DND-41 (cell line): ENCODE measurements at regions not wholly inside any gene's neighbourhood (a gene's known extent, or its start where the extent isn't known, plus 50 kb on each side); places are given as distances from the start of the nearest gene placed in this dataset.

Experiments
- ATAC-seq: fragments of 200-7000 bp; cut with Tn5 transposase; 3 replicates; pipeline ENCODE4 v1.9.1; 2021; ENCODE audit warnings: low read depth; ENCODE audit not compliant: insufficient read depth
- DNase-seq: peaks from one replicate; pipeline ENCODE4 v3.0.0-alpha.2; 2020
- H2AFZ ChIP-seq: 2 replicates; pipeline ENCODE4 v1.6.0; 2012; ENCODE audit warnings: low read depth, low read length
- H3K27ac ChIP-seq: 2 replicates; pipeline ENCODE4 v1.5.1; 2012; ENCODE audit warnings: low read length, inconsistent platforms
- H3K27me3 ChIP-seq: fragments of 200-600 bp; sonication (generic); 2 replicates; pipeline ENCODE4 v1.6.0; 2012; ENCODE audit warnings: low read length, mild to moderate bottlenecking, inconsistent platforms; ENCODE audit not compliant: insufficient read depth, poor library complexity
- H3K36me3 ChIP-seq: 2 replicates; pipeline ENCODE4 v1.5.1; 2012; ENCODE audit warnings: low read length, inconsistent platforms; ENCODE audit not compliant: insufficient read depth
- H3K4me1 ChIP-seq: 2 replicates; pipeline ENCODE4 v1.5.1; 2012; ENCODE audit warnings: mild to moderate bottlenecking, low read length; ENCODE audit not compliant: insufficient read depth
- H3K4me2 ChIP-seq: 2 replicates; pipeline ENCODE4 v1.6.0; 2012; ENCODE audit warnings: mild to moderate bottlenecking, moderate library complexity, low read length, inconsistent platforms; ENCODE audit not compliant: insufficient read depth
- H3K4me3 ChIP-seq, 2 experiments: fragments of 200-600 bp in 1 of 2; shearing (Covaris generic) in 1 of 2; 2 replicates each; pipeline ENCODE4 v1.5.1; 2012 to 2016; ENCODE audit warnings: inconsistent platforms in 2 of 2, low read length in 2 of 2, mild to moderate bottlenecking in 2 of 2, low read depth in 1 of 2, moderate library complexity in 1 of 2
- H3K79me2 ChIP-seq: 2 replicates; pipeline ENCODE4 v1.6.0; 2012; ENCODE audit warnings: low read length, inconsistent platforms; ENCODE audit not compliant: insufficient read depth
- H3K9ac ChIP-seq: 2 replicates; pipeline ENCODE4 v1.6.0; 2012; ENCODE audit warnings: low read depth, mild to moderate bottlenecking, inconsistent platforms, low read length, moderate library complexity
- H3K9me3 ChIP-seq: 2 replicates; pipeline ENCODE4 v1.5.1; 2012; ENCODE audit warnings: low read length, moderate library complexity, mild to moderate bottlenecking, inconsistent platforms; ENCODE audit not compliant: insufficient read depth, severe bottlenecking
- H4K20me1 ChIP-seq: 2 replicates; pipeline ENCODE4 v1.6.0; 2012; ENCODE audit warnings: low read length; ENCODE audit not compliant: insufficient read depth
- CTCF ChIP-seq: IDR thresholded peaks from 2 replicates; pipeline ENCODE4 v1.5.1; 2012; ENCODE audit warnings: borderline replicate concordance, low read length, moderate library complexity, mild to moderate bottlenecking; ENCODE audit not compliant: poor library complexity, severe bottlenecking; ENCODE audit errors: extremely low read depth
- EZH2 ChIP-seq: IDR thresholded peaks from 3 replicates; pipeline ENCODE4 v1.6.1; 2012; ENCODE audit warnings: borderline replicate concordance, low read depth, mild to moderate bottlenecking, moderate library complexity, low read length, inconsistent platforms; ENCODE audit not compliant: severe bottlenecking

GRCh38 chr10:120742373-120742772 lies 108.8 kb upstream of the WDR11 start:
- Histone ChIP-seq H3K4me1 (no peaks in the 10 kb centered on the region), H3K27me3 (no peaks in the 10 kb centered on the region), H2AFZ (no peak overlapping the region), H4K20me1 (no peaks in the 10 kb centered on the region), H3K36me3 (no peaks in the 10 kb centered on the region), H3K79me2 (no peaks in the 10 kb centered on the region), H3K27ac (no peak overlapping the region), H3K9ac (no peak overlapping the region), H3K4me2 (no peak overlapping the region), H3K9me3 (no peaks in the 10 kb centered on the region), H3K4me3 (no peak overlapping the region)
- ATAC-seq (no peak), DNase-seq (no peak)
- TF ChIP-seq EZH2 (no peak), CTCF (no peak)

GRCh38 chr10:120744040-120744439 lies 107.1 kb upstream of the WDR11 start:
- Histone ChIP-seq H3K79me2 (no peaks in the 10 kb centered on the region), H4K20me1 (no peaks in the 10 kb centered on the region), H3K27ac (no peak overlapping the region), H3K27me3 (no peaks in the 10 kb centered on the region), H3K4me2 (no peak overlapping the region), H3K9ac (no peak overlapping the region), H2AFZ (no peak overlapping the region), H3K4me1 (no peaks in the 10 kb centered on the region), H3K36me3 (no peaks in the 10 kb centered on the region), H3K9me3 (no peaks in the 10 kb centered on the region), H3K4me3 (no peak overlapping the region)
- ATAC-seq: no peak
- no peak for DNase-seq
- TF ChIP-seq EZH2: no peak
- no peak for TF ChIP-seq CTCF

- Histone ChIP-seq H3K9me3 (no peaks in the 10 kb centered on the region), H3K4me3 (no peak overlapping the region)
Measured at GRCh38 chr10:120746001-120746777, 105.0 kb upstream of the WDR11 start.

More at GRCh38 chr10:120746001-120746777, 105.0 kb upstream of the WDR11 start:
- TF ChIP-seq EZH2 (no peak), CTCF (no peak)
- DNase-seq (no peak), ATAC-seq (no peak)
- Histone ChIP-seq H3K9ac (no peak overlapping the region), H3K4me1 (no peaks in the 10 kb centered on the region), H3K27ac (no peak overlapping the region), H3K36me3 (no peaks in the 10 kb centered on the region), H2AFZ (no peak overlapping the region), H4K20me1 (no peaks in the 10 kb centered on the region), H3K4me2 (no peak overlapping the region), H3K79me2 (no peaks in the 10 kb centered on the region), H3K27me3 (no peaks in the 10 kb centered on the region)
